HG03457 (cell line): ENCODE measurements at regions not wholly inside any gene's neighbourhood (a gene's known extent, or its start where the extent isn't known, plus 50 kb on each side); places are given as distances from the start of the nearest gene placed in this dataset.
"Not testable (repeated sequence)": the region's sequence is repeated elsewhere in the genome, so short reads cannot be mapped to it uniquely, and the experiment has no call there.

Source experiments
- ATAC-seq: cut with Tn5 transposase; IDR thresholded peaks from one replicate; pipeline ENCODE4 v1.9.1; 2021; ENCODE audit warnings: moderate number of reproducible peaks; ENCODE audit not compliant: unreplicated experiment

DNA sequence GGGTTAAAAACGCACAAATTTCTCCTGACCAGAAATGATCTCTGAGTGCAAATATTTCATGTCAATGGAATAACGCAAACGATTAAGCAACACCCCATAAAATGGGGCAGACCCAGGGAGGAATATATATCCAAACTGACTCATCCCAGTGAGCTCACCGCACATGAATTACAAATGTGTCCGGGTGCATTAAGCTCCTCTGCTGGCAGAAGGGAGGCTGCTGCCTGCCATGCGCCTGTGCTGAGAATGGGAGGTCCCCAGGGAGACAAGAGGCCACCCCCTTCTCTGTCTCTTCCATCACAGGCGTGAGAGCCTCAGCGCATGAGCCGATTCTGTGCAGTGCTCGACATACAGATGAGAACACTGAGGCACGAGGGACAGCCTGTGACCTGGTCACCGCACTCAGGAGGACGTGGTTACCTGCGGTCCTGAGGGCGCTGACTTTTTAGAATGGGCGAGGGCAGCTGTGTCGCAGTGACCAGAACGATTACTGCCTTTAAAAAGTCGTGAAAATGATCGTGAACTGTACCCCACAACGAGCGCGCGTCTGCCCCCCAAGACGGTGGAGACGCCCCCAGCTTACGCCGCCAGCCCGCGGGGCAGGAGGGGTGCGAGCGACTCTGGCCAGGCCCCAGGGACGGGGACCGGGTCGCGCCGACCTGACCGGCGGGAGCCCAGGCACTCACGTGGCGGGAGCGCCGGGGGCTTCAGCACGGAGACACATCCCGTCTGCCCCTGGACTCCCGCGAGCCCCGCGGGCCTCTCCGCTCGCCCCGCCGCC lies 188.5 kb downstream of the ADRA2C start:
- ATAC-seq: not testable (repeated sequence)

DNA sequence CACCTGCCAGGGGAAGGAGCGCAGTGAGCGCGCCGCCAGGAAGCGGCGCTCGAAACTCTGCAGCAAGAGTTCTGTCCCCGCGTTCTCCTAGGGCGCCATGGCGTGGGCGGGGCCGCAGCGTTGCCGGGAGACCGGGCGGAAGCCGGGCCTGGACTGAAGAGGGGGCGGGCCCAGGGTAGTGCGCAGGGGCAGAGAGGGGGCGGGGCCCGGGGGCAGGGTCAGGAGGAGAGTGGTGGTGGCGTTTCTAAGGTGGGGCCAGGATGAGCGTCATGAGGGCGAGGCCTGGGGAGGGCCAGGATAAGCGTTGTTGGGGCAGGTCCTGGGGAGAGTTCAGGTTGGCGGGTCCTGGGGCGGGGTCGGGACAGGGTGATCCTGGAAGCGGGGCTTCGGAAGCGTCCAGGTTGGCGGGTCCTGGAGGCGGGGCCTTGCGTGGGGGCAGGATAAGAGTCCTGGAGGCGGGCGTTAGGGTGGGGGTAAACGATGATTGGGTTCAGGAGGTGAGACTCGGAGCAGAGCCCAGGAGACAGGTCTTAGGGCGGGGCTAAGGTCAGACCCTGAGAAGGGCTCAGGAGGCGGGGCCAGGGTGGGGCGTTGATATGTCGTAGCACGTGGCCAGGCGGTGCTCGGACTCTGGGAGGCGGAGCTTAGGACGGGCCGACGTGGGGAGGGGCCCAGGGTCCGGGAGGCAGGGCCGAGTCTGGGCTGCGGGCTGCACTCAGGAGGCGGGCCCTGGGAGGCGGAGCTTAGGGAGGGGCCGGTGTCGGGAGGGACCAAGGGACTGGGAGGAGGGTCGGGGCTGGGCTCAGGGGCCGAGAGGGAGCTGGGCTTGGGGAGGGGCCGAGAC lies 189.4 kb downstream of the ADRA2C start:
- ATAC-seq: peak; percentile 91

DNA sequence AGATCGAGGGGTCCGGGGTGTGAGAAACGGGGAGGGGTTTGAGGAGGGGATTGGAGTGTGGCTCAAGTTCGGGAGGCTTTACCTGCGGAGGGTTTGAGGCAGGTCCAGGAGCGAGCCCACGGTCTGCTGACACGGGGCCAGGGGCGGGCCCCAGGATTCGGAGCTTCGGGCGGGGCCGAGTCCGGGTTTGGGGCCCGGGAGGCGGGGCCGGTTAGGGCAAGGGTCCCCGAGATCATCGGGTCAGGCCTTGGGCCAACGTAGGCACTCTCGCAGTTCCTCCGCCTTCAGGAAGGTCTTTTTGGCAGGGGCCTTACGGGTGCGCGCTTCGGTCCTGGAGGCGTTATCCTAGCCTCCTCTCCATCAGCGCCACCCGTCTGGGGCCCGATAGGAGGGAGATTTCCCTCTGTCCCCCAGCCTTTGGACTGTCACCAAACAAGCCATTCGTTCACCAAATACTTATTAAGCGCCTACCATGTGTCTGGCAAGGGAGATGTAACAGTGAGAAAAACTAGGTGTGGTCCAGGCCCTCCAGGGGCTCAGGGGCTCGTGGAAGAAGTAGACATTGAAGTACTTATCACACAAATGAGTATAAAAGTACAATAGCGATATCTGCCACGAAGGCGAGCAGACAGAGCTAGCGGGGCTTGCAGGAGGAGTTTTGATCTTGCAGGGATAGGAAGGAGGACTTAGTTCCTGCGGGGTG lies 190.1 kb downstream of the ADRA2C start:
- not testable (repeated sequence) for ATAC-seq

DNA sequence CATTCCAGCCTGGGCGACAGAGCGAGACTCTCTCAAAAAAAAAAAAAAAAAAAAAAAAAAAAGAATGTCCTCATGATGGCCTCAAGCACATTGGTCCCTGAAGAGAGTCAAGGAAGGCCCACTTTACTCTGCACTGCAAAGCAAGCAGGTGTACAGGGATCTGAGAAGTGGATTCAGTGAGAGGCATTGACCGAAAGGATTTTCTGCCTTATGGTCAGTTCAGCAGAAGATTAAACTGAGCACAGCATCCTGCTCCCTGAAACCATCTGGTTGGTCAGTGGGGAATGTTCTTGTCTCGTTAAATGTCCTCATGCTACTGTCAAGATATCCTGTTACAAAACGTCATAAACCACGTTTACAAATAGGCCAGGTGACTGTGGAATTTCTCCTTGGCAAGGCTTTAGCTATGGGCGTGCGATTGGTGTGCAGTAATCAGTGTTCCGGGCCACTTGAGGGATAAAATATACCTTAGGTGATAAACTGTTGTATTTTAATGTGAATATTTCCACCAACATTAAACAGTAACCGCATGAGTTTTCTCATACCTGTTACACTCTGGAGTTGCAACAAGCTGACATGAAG lies 195.0 kb downstream of the ADRA2C start:
- ATAC-seq: not testable (repeated sequence)

DNA sequence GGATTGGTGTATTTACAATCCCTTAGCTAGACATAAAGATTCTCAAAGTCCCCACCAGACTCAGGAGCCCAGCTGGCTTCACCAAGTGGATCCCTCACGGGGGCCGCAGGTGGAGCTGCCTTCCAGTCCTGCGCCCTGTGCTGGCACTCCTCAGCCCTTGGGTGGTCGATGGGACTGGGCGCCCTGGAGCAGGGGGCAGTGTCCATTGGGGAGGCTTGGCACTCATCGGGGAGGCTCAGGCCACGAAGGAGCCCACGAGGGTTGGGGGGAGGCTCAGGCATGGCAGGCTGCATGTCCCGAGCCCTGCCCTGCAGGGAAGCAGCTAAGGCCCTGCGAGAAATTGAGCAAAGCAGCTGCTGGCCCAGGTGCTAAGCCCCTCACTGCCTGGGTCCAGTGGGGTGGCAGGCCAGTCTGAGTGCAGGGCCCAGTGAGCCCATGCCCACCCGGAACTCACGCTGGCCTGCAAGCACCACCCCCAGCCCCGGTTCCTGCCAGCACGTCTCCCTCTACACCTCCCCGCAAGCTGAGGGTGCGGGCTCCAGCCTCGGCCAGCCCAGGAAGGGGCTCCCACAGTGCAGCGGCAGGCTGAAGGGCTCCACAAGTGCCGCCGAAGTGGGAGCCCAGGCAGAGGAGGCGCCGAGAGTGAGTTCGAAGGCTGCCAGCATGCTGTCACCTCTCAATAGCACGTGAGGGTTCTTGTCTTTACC lies 198.5 kb downstream of the ADRA2C start:
- ATAC-seq: not testable (repeated sequence)

DNA sequence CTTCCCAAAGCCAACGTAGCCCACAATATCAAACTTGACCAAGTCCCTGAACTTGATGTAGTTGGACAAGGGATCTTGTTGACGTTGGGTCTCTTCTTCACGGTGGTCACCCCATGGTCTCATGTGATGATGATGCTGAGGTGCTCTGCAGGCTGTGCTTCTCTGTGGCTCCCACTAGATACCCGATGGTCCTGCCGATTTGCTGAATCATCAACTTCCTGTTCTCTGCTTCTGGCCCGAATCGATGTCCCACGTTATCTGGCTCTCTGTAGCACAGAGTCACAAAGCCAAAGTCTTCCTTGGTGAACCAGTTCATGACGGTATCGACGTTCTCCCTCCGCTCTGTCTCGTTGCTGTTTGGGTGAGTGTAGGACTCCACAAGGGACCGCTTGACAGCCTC lies 201.0 kb downstream of the ADRA2C start:
- ATAC-seq: not testable (repeated sequence)

DNA sequence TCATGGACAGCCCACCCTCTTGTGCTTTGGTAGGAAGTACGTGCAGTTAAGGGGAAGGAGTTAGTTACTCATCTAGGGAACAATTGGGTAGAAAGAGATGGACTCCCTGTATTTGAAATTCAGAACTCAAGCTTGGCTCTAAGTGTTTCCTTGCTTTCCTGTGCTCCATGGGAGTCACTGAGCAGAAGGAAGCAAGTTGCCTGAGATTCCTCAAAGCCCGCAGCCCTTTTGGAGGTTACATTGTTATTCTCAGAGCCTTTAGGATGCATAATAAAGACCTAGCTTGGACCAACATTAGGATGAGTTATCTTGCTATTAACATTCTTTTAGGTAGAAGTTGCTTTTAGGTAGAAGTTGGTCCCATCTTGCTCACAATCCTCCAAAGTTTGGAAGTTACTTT lies 206.4 kb downstream of the ADRA2C start:
- ATAC-seq: not testable (repeated sequence)

DNA sequence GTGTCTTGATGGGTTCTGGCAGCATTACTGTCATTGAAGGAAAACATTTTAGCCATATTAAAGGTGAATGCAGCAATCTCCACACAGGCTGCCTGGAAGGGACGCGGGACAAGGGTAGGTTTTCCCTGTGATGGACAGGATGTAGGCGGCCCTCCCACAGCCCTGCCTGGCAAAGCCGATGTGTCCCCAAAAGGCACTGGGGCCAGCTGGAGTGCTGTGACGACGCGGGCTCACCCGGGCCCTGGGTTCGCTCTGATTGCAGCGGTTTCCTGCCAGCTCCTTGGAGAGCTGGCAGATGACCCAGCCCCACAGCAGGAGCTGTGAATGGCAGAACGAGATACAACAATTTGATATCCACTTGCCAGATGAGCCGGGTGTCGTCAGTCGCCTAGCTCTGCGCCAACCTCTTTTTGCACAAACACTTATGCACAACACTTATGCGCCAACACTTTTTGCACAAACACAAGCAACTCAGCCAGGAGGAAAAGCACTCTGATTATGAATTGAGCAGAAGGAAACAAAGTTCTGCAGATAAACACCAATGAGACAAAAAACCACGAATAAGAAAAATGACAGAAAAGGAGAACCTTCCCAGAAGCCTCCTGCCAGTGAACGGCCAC lies 207.5 kb downstream of the ADRA2C start:
- not testable (repeated sequence) for ATAC-seq

DNA sequence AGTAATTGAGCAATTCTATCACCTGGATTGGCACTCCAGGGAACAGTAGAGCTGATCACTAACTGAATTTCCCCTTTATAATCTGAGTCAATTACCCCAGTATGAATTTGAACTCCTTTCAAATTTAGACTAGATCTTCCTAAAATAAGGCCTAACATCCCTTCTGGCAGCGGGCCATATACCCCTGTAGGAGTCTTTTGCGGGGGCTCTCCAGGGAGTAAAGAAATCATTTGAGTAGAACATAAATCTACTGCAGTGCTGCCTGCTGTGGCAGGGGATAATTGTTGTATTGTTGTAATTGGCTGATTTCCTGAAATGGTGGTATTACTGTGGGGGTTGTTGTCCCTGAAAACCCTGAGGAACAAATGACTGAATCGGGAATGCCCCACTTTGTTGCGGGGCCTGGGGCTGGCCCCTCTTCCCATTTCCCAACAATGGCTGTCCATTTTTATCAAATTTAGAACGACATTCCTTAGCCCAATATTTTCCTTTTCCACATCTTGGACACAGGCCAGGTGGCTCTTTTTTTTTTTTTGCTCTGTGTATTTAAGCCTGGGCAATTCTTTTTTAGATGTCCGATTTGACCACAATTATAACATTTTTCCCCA lies 217.4 kb downstream of the ADRA2C start:
- ATAC-seq: not testable (repeated sequence)

DNA sequence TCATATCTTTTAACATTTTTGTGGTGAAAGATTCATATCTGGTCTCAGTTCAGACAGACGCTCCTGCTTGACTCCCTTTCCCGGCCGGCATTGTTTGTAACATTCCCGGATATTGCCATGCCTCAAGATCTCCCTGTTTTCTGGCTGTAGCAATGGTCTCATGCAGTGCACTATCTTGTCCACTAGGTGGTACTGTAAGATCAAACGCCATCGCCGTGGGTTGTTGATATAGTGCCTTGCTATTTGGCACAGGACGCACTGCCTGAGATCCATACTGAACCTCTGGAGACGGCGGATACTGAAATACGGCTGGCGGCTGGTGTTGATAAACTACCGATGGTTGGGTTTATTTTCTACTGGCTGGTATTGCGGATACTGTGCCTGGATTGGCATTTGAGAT lies 218.6 kb downstream of the ADRA2C start:
- not testable (repeated sequence) for ATAC-seq

DNA sequence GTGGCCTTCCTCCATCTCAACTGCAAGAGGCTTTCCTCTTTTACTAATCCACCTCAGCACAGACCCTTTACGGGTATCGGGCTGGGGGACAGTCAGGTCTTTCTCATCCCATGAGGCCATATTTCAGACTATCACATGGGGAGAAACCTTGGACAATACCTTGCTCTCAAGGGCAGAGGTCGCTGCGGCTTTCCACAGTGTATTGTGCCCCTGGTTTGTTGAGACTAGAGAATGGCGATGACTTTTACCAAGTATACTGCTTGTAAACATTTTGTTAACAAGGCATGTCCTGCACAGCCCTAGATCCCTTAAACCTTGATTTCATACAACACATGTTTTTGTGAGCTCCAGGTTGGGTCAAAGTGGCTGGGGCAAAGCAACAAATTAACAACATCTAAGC lies 220.2 kb downstream of the ADRA2C start:
- ATAC-seq: not testable (repeated sequence)

DNA sequence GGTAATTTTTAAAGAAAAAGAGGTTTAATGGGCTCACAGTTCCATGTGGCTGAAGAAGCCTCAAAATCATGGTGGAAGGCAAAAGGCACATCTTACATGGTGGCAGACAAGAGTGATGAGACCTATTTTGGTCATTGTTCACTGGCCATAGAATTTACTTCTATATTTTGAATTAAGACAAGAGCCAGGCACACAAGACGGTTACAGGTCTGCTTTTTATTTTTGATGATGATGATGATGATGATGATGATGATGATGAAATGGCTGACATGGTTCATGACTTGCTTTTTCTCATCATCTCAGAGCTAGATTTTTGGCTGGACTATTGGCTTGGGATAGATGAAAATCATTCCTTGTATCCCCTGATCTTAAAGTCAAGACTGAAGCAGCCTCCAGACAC lies 229.3 kb downstream of the OTOP1 start:
- ATAC-seq: not testable (repeated sequence)

DNA sequence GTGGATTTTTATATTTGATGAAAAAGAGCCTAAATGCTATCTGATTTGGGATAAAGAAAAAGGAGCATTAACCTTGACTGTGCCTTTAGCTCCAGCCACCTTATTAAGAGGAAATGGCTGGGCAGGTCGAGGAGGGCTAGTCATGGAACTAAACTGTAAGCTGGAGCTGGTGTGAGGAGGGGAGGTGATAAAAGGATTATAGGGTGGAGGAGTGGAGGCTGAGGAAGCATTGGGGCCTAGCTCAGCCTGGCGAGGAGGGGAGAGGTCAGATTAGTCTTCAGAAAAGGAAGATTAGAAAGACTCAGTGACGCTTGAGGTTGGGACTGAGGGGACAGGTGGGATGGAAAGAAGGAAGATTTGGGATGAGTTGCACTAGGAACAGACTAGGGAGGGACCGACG lies 222.7 kb downstream of the OTOP1 start:
- ATAC-seq: not testable (repeated sequence)

DNA sequence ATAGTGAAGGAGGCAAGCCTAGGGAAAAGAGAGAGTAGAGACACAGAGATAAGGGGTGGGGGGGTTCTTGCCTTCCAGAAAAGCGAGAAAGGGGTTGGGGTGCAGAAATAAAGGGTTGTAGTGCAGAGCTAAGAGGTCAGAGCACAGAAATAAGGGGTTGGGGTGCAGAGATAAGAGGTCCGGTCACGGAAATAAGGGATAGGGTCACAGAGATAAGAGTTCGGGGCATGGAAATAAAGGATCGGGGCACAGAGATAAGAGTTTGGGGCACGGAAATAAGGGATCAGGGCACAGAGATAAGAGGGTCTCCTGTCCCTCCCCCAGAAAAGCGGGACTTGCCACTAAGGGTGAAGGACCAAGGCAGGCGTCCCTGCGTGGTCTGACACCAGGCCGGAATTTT lies 222.0 kb downstream of the OTOP1 start:
- ATAC-seq: not testable (repeated sequence)

DNA sequence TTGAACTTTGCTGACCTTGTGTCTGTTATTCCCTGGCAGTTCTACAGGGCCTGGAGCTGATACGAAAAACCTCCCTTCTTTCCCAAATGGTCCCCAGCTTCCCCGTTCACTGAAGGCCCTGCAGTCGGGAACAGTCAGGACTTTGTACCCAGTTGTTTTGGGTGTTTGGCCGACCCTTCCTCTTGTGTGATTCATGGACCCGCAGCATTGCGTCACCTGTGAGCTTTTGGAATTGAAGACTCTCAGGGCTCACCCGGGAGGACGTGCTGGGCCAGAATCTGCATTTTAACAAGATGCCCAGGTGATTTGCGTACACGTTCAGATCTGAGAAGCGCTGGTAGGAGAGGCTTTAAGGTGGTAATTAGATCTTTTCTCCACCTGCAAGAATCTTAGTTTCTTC lies 220.4 kb downstream of the OTOP1 start:
- not testable (repeated sequence) for ATAC-seq

DNA sequence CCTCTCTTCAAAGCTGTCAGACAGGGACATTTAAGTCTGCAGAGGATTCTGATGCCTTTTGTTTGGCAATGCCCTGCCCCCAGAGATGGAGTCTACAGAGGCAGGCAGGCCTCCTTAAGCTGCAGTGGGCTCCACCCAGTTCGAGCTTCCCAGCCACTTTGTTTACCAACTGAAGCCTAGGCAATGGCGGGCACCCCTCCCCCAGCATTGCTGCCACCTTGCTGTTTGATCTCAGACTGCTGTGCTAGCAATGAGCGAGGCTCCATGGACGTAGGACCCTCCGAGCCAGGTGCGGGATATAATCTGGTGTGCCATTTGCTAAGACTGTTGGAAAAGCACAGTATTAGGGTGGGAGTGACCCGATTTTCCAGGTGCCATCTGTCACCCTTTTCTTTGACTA lies 207.7 kb downstream of the OTOP1 start:
- not testable (repeated sequence) for ATAC-seq

DNA sequence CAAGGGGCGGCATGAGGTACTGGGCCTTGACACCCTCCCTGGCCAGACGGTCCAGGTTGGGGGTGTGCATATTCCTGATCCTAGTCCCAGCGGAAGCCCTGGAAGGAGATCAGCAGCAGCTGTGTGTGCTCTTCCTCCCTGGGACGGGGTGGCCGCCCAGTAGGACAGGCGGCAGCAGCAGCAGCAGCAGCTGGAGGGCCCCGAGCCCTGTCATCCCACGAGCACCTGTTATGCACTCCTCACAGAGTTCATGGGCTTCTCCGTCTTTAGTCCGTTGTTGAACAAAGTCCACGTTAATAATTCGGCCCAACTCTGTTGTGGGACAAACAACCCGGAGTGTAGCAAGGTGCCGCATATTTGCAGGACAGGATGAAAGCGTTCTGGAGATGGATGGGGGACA lies 205.6 kb downstream of the OTOP1 start:
- ATAC-seq: not testable (repeated sequence)

DNA sequence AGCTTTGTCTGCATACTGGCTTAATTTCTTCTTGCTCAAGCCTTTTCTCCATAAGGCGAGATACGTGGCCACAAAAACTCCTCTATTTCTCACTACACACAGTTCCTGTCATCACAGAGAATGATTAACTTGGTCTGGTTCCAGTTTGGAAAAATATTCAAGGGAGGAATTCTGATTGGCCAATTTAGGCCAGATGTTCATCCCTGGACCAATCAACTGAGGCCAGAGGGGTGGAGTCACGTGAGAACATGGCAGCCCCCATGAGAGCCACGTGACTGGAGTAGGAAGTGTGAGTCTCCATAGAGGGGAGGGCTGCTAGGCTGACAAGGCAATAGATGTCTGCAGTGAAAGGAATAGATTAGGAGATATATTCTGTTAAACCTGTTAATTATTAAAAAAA lies 200.0 kb downstream of the OTOP1 start:
- ATAC-seq: not testable (repeated sequence)

DNA sequence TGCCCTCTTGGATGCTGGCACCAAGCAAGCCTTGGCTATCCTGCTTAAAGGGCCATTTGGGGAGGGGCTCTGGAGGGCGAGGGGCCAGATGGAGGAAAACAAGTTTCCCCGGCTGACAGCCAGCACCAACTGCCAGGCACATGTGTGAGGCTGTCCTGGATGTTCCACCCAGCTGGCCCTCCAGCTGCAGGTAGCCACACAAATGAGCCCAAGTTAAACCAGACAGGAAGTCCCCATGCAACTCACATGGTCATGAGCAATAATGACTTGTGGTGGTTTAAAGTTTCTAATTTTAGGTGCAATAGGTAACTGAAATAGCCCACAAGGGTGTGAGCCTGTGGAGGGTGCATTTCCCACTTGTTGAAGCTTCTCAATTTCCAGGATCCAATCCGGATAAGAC lies 198.0 kb downstream of the OTOP1 start:
- not testable (repeated sequence) for ATAC-seq
